Activated naive CD8-positive, alpha-beta T cell treated with anti-CD3 and anti-CD28 coated beads, Interleukin-2, amount 50 U/mL, for 24 hours (primary cell): ENCODE measurements at regions not wholly inside any gene's neighbourhood (a gene's known extent, or its start where the extent isn't known, plus 50 kb on each side); places are given as distances from the start of the nearest gene placed in this dataset.
"Not testable (repeated sequence)": the region's sequence is repeated elsewhere in the genome, so short reads cannot be mapped to it uniquely, and the experiment has no call there.

Source experiments
- ATAC-seq: fragments of 150-1000 bp; cut with Tn5 transposase; one replicate; pipeline ENCODE4 v1.10.0; 2021
- DNase-seq: peaks from one replicate; pipeline ENCODE4 v3.0.0; 2021
- H3K27ac Mint-ChIP-seq: one replicate; pipeline ENCODE4 v1.8.0; 2021; ENCODE audit warnings: mild to moderate bottlenecking, mixed read lengths
- H3K27me3 Mint-ChIP-seq: one replicate; pipeline ENCODE4 v1.8.0; 2021; ENCODE audit warnings: mixed read lengths
- H3K36me3 Mint-ChIP-seq: one replicate; pipeline ENCODE4 v1.8.0; 2021; ENCODE audit warnings: low read depth, mixed read lengths
- H3K4me1 Mint-ChIP-seq: one replicate; pipeline ENCODE4 v1.8.0; 2021; ENCODE audit warnings: mixed read lengths
- H3K4me3 Mint-ChIP-seq: one replicate; pipeline ENCODE4 v1.8.0; 2021; ENCODE audit warnings: mild to moderate bottlenecking, moderate library complexity, mixed read lengths
- H3K9me3 Mint-ChIP-seq: one replicate; pipeline ENCODE4 v1.8.0; 2021; ENCODE audit warnings: mixed read lengths

DNA sequence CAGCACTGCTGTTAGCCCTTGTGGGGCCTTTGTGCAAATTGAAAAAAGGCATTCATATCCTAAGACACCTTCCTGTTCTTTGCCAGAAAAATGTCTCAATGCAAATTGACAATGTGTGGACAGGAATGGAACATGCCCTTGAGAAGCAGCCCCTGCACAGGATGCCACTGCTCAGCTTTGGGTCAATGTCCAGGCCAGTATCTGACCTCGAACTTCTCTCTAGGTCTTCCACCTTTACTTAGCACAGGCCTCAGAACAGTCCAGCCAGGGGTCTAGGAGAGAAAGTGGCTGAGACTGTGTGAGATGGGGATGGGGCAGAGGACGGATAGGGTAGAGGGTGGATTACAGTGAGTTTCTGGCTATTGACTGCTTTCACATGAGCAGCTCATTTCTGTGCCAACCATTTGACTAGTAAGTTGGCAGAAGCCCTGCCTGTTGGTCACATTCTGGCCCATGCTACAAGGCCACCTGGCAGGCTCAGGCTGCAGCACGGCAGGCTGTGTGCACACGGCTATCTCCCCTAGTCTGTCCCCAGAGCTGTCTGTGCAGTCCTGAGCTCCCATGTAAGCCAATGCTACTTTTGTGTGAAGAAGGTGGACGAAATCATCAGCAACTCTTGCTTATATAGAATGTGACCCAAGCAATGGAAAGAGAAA is 254.5 kb upstream of the PLGLB1 start:
- H3K36me3 Mint-ChIP-seq, DNase-seq, ATAC-seq: not testable (repeated sequence)

DNA sequence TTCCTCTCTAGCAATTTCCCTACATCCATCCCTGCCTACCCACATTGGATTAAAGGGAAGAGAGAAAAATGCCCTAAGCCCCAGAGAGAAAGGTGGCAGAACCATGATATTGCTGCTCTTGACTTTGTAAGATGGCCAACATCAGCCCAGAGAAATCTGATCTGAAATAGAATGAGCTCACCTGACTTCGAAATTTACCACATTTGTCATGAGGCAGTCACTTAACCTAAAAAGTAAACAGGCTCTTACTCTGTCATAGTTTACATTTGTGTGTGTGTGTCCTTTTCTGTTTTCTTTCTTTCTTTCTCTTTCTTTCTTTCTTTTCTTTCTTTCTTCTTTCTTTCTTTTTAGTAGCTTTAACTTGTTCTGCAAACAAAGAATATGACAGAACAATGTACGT is 255.0 kb upstream of the PLGLB1 start:
- H3K27ac Mint-ChIP-seq, H3K4me1 Mint-ChIP-seq, DNase-seq, H3K36me3 Mint-ChIP-seq, H3K9me3 Mint-ChIP-seq, H3K27me3 Mint-ChIP-seq, ATAC-seq, H3K4me3 Mint-ChIP-seq: not testable (repeated sequence)

More for the DNA sequence above, 254.5 kb upstream of the PLGLB1 start:
- H3K9me3 Mint-ChIP-seq, H3K27me3 Mint-ChIP-seq, H3K27ac Mint-ChIP-seq, H3K4me3 Mint-ChIP-seq, H3K4me1 Mint-ChIP-seq: not testable (repeated sequence)

- not testable (repeated sequence) for H3K27me3 Mint-ChIP-seq, H3K36me3 Mint-ChIP-seq, H3K9me3 Mint-ChIP-seq, H3K4me1 Mint-ChIP-seq, H3K4me3 Mint-ChIP-seq, DNase-seq, H3K27ac Mint-ChIP-seq, ATAC-seq
These were observed 256.1 kb upstream of the PLGLB1 start for GRCh38 chr2:87277734-87278133.

- not testable (repeated sequence) for H3K36me3 Mint-ChIP-seq, ATAC-seq, H3K4me3 Mint-ChIP-seq
These were observed 259.1 kb upstream of the PLGLB1 start for GRCh38 chr2:87280596-87281355.

DNA sequence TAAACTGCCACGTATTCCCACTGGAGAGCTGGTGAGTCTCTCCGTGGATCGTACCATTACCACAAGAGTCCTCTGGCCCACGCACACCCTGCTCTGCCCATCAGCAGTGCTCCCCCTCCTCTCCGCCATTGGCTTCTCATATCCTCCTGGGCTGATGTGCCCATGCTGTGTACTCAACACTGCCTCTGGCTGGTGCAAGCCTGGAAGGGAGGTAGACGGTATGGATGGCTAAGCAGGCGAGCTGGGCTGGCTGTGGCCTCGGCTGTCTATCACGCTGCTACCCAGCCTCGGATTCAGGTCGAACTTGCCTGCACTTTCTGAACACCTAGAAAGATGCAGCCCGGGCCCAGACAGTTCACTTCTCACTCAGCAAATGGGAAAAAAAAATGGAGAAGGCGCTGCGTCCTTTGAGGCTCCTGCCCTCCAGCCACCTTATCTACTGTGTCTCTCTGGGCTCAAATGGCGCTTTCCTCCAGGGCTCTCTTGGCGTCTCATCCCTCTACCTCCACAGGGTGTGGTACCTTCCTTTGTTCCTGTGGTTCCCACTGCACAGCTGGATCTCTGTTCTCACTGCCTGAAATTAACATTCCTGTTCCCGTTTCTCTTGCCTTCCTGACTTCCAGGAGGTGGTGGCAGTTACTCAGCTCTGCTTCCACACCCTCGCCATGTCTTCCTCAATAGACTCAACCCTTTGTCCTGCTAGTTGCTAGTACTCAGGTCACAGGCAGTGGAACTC is 262.3 kb upstream of the PLGLB1 start:
- not testable (repeated sequence) for H3K36me3 Mint-ChIP-seq, H3K4me1 Mint-ChIP-seq, H3K27ac Mint-ChIP-seq

More at GRCh38 chr2:87280596-87281355, 259.1 kb upstream of the PLGLB1 start:
- H3K27ac Mint-ChIP-seq, H3K4me1 Mint-ChIP-seq, H3K9me3 Mint-ChIP-seq, DNase-seq, H3K27me3 Mint-ChIP-seq: not testable (repeated sequence)

DNA sequence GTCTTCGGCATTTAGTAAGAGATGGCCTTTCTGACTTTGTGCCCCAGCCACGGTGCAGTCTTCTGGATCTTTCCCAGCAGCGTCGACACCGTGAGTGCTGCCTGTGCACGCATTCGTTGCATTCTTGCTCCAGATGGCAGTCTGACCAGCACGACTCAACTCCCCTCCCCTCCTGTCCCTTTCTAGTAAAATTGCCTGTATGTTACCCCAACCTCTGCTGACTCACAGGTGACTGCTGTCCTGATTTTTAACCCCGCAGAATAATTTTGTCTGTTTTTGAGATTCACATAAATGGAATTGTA is 262.8 kb upstream of the PLGLB1 start:
- not testable (repeated sequence) for H3K9me3 Mint-ChIP-seq, H3K36me3 Mint-ChIP-seq, H3K4me3 Mint-ChIP-seq, ATAC-seq, H3K4me1 Mint-ChIP-seq, H3K27me3 Mint-ChIP-seq, DNase-seq, H3K27ac Mint-ChIP-seq

More for the DNA sequence above, 262.3 kb upstream of the PLGLB1 start:
- not testable (repeated sequence) for ATAC-seq, H3K27me3 Mint-ChIP-seq, DNase-seq, H3K4me3 Mint-ChIP-seq, H3K9me3 Mint-ChIP-seq

DNA sequence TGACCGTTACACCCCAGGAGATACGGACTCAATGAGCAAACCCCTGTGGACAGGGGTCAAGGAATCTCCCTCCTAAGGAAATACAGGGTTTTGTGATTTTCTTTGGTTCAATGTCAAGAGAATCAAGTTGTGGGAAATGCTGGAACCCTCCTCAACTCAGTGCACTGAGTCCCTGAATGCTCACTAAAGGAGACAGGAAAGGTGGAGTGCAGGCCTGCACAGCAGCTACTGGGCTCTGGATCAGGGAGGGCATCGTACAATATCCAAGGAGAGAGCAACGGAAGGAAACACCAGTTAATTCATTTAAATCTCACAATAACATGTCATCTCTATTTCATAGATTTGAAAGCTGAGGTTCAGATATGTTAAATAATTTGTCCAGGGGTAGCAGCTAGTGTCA is 263.5 kb upstream of the PLGLB1 start:
- not testable (repeated sequence) for H3K27me3 Mint-ChIP-seq, DNase-seq, H3K27ac Mint-ChIP-seq, H3K4me1 Mint-ChIP-seq, H3K9me3 Mint-ChIP-seq, H3K4me3 Mint-ChIP-seq, H3K36me3 Mint-ChIP-seq, ATAC-seq

GRCh38 chr2:87290566-87291307 is 269.1 kb upstream of the PLGLB1 start:
- not testable (repeated sequence) for H3K9me3 Mint-ChIP-seq, H3K27ac Mint-ChIP-seq, H3K27me3 Mint-ChIP-seq, H3K4me1 Mint-ChIP-seq, H3K36me3 Mint-ChIP-seq, DNase-seq
- ATAC-seq: peak; percentile 95
- H3K4me3 Mint-ChIP-seq: peak overlapping the region; percentile 3

- not testable (repeated sequence) for H3K27me3 Mint-ChIP-seq, H3K27ac Mint-ChIP-seq, H3K4me1 Mint-ChIP-seq, DNase-seq, H3K9me3 Mint-ChIP-seq, ATAC-seq, H3K36me3 Mint-ChIP-seq, H3K4me3 Mint-ChIP-seq
These were observed 270.0 kb upstream of the PLGLB1 start for GRCh38 chr2:87291400-87292200.

DNA sequence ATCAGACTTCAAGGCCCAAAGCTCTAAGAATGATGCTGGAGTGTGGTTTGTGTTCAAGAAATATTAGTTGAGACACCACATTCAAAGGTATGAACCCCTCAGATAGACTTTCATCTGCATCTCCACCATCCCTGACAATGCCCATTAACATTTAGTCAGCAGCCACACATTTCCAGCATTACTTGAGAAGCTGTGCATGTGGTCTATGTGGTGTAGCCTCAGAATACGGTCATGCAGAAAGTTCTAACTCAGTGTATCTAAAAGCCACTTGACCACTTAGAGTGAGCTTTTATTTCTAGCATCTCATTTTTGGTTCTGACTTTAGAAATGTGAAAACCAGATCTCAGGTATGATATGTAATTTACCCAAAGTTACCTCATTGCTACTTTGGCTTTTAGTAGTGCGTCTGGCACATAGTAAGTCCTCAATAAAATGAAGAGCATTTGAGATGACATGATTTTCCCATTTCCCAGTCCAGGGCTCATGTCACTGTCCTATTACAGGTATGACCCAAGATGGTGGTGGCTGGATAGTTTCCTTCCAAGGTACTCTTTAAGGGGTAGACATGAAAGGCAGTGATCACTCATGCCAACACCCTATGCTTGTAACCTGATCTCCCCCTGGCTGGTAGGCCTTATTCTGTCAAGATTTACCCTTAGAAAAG is 272.4 kb upstream of the PLGLB1 start:
- H3K27me3 Mint-ChIP-seq, H3K36me3 Mint-ChIP-seq, H3K9me3 Mint-ChIP-seq, H3K27ac Mint-ChIP-seq, DNase-seq, H3K4me1 Mint-ChIP-seq, H3K4me3 Mint-ChIP-seq: not testable (repeated sequence)
- peak; percentile 34 for ATAC-seq

DNA sequence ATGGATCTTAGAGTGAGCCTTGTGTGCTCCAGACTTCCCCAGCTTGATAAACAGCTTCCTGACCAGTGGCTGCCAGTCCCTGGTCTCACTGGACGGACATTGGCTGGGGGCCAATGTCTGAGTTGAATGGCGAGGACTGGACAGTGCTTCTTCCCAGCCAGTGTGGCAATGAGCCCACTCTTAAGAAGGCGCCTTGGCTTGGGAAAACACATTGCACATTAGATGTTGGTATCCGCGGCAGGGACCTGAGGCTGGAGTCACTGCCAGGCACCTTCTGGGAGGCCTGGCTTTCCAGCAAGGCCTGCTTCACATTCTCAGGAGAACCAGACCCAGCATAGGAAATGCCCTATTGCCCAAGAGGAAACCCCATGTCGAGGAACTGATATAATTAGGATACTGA is 273.5 kb upstream of the PLGLB1 start:
- not testable (repeated sequence) for H3K4me3 Mint-ChIP-seq, H3K27ac Mint-ChIP-seq, H3K36me3 Mint-ChIP-seq, ATAC-seq, H3K9me3 Mint-ChIP-seq, DNase-seq, H3K27me3 Mint-ChIP-seq, H3K4me1 Mint-ChIP-seq

DNA sequence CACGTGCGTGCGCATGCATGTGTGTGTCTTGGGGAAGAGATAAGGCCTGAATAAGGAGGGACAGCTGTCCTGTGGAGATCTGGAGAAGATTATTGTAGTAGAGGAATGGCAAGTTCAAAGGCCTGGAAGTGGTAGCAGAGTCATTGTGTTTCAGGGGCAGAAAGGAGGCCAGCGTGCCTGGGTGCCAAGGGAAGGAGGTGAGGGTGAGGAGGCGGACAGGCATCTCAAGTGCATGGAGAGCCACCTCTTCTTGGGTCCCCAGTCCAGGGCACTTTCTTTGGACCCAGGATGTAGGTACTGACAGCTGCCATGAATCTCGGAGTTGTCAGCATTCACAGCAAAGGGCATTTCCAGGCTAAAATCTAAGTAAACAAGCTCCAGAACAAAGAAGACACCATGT is 279.7 kb upstream of the PLGLB1 start:
- not testable (repeated sequence) for DNase-seq, H3K27me3 Mint-ChIP-seq, H3K4me1 Mint-ChIP-seq, H3K36me3 Mint-ChIP-seq, ATAC-seq, H3K27ac Mint-ChIP-seq, H3K9me3 Mint-ChIP-seq, H3K4me3 Mint-ChIP-seq

DNA sequence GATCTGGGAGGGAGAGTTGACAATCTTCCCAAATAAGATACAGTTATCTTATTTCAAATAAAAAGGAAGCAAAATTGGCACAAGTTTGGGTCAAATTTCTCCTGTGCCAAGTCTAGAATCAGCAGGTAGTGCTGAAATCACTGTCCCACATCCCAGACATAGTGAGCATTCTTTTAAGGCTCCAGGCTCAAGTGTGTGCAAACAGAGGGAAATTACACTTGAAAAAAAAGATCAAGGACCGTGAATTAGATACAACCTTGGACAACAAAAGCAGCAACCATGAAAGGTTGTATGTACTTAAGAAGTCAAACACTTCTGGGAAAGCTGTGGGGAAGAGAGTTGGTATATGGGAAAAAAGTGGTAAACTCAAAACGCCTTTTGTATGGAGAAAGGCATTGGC is 280.2 kb upstream of the PLGLB1 start:
- H3K27me3 Mint-ChIP-seq, H3K27ac Mint-ChIP-seq, H3K9me3 Mint-ChIP-seq, H3K36me3 Mint-ChIP-seq, ATAC-seq, H3K4me3 Mint-ChIP-seq, DNase-seq, H3K4me1 Mint-ChIP-seq: not testable (repeated sequence)

DNA sequence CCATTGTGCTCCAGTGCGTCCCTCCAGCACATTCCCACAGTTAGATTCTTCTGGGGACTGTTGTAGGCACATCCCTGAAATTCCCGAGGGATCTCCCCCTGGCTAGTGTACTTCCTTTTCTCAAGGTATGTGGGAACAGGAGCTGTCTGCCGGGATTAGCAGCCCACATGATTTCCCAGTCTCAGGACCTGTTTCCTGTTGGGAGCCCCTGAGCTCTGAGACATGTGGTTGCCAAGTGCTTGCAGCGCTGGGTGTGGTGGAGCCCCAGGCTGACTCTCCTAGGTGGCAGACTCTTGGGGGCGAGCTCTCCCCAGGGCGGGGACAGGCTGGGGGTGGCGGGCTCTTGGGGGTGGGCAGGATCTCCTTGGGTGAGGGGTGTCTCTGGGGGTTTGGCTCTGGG is 287.0 kb upstream of the PLGLB1 start:
- not testable (repeated sequence) for H3K36me3 Mint-ChIP-seq, H3K9me3 Mint-ChIP-seq, H3K4me3 Mint-ChIP-seq, H3K27me3 Mint-ChIP-seq, H3K27ac Mint-ChIP-seq, DNase-seq, ATAC-seq
- peaks cover 12% of the 10 kb centered on the region for H3K4me1 Mint-ChIP-seq
